HepG2 (cell line): ENCODE measurements at regions not wholly inside any gene's neighbourhood (a gene's known extent, or its start where the extent isn't known, plus 50 kb on each side); places are given as distances from the start of the nearest gene placed in this dataset.

ENCODE experiments used
- AHR ChIP-seq: IDR thresholded peaks from 2 replicates; pipeline ENCODE4 v1.6.1; 2018; ENCODE audit warnings: missing genetic modification reagents, missing compliant biosample characterization
- DR1 ChIP-seq: sonication (generic); formaldehyde crosslinking; IDR thresholded peaks from 2 replicates; pipeline ENCODE4 v1.8.0; 2021; ENCODE audit warnings: mild to moderate bottlenecking, missing genetic modification reagents, inconsistent platforms
- ETV6 ChIP-seq: sonication (generic); formaldehyde crosslinking; conservative IDR thresholded peaks from 2 replicates; pipeline ENCODE4 v1.4.0; 2020; ENCODE audit warnings: missing genetic modification reagents
- NFE2L1 ChIP-seq: sonication (generic); formaldehyde crosslinking; IDR thresholded peaks from 2 replicates; pipeline ENCODE4 v1.4.0; 2020; ENCODE audit warnings: missing genetic modification reagents, mild to moderate bottlenecking, borderline replicate concordance
- ZKSCAN1 ChIP-seq: fragments of 150-350 bp; IDR thresholded peaks from 2 replicates; pipeline ENCODE4 v1.6.1; 2014; ENCODE audit warnings: low read length
- ZNF335 ChIP-seq: sonication (generic); formaldehyde crosslinking; IDR thresholded peaks from 2 replicates; pipeline ENCODE4 v1.4.0; 2020; ENCODE audit warnings: missing genetic modification reagents
- TF ChIP-seq, protein P1 (sequence below): sonication (generic); formaldehyde crosslinking; IDR thresholded peaks from 2 replicates; pipeline ENCODE4 v1.4.0; 2020; ENCODE audit warnings: missing genetic modification reagents
- TF ChIP-seq, protein P2 (sequence below): sonication (generic); formaldehyde crosslinking; IDR thresholded peaks from 2 replicates; pipeline ENCODE4 v1.5.0; 2020; ENCODE audit warnings: mild to moderate bottlenecking, missing genetic modification reagents, moderate library complexity
- TF ChIP-seq, protein P3 (sequence below): sonication (generic); formaldehyde crosslinking; IDR thresholded peaks from 2 replicates; pipeline ENCODE4 v1.4.0; 2020; ENCODE audit warnings: mild to moderate bottlenecking, missing genetic modification reagents
- TF ChIP-seq, protein P4 (sequence below): sonication (generic); formaldehyde crosslinking; IDR thresholded peaks from 2 replicates; pipeline ENCODE4 v1.4.0; 2020; ENCODE audit warnings: mild to moderate bottlenecking, missing genetic modification reagents

DNA sequence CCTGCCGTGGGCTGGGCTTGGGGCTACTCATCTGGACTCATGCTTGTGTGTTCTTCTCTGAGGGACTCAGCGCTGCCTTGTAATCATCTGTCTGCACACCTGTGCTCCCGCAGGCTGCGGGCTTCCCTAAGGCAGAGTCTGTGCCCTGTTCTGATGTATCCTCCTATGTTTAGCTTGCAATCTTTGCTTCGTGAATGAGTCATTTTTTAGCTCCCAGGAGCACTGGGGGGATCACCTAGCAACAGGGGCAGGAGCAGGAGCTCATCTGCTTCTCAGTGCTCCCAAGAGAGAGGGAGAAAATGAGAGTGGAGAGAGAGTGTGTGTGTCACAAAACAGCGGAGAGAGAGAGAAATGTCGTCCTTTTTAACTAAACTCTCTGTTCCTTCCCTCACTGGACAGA, 202.4 kb upstream of the ZNF618 start:
- no peak for TF ChIP-seq AHR (CRISPR knock-in tag)
- TF ChIP-seq ZKSCAN1: no peak
- TF ChIP-seq, protein P1, sequence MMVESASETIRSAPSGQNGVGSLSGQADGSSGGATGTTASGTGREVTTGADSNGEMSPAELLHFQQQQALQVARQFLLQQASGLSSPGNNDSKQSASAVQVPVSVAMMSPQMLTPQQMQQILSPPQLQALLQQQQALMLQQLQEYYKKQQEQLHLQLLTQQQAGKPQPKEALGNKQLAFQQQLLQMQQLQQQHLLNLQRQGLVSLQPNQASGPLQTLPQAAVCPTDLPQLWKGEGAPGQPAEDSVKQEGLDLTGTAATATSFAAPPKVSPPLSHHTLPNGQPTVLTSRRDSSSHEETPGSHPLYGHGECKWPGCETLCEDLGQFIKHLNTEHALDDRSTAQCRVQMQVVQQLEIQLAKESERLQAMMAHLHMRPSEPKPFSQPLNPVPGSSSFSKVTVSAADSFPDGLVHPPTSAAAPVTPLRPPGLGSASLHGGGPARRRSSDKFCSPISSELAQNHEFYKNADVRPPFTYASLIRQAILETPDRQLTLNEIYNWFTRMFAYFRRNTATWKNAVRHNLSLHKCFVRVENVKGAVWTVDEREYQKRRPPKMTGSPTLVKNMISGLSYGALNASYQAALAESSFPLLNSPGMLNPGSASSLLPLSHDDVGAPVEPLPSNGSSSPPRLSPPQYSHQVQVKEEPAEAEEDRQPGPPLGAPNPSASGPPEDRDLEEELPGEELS (CRISPR knock-in tag): no peak
- TF ChIP-seq, protein P2, sequence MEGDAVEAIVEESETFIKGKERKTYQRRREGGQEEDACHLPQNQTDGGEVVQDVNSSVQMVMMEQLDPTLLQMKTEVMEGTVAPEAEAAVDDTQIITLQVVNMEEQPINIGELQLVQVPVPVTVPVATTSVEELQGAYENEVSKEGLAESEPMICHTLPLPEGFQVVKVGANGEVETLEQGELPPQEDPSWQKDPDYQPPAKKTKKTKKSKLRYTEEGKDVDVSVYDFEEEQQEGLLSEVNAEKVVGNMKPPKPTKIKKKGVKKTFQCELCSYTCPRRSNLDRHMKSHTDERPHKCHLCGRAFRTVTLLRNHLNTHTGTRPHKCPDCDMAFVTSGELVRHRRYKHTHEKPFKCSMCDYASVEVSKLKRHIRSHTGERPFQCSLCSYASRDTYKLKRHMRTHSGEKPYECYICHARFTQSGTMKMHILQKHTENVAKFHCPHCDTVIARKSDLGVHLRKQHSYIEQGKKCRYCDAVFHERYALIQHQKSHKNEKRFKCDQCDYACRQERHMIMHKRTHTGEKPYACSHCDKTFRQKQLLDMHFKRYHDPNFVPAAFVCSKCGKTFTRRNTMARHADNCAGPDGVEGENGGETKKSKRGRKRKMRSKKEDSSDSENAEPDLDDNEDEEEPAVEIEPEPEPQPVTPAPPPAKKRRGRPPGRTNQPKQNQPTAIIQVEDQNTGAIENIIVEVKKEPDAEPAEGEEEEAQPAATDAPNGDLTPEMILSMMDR (CRISPR knock-in tag): no peak
- TF ChIP-seq, protein P3, sequence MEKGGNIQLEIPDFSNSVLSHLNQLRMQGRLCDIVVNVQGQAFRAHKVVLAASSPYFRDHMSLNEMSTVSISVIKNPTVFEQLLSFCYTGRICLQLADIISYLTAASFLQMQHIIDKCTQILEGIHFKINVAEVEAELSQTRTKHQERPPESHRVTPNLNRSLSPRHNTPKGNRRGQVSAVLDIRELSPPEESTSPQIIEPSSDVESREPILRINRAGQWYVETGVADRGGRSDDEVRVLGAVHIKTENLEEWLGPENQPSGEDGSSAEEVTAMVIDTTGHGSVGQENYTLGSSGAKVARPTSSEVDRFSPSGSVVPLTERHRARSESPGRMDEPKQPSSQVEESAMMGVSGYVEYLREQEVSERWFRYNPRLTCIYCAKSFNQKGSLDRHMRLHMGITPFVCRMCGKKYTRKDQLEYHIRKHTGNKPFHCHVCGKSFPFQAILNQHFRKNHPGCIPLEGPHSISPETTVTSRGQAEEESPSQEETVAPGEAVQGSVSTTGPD: no peak
- TF ChIP-seq, protein P4, sequence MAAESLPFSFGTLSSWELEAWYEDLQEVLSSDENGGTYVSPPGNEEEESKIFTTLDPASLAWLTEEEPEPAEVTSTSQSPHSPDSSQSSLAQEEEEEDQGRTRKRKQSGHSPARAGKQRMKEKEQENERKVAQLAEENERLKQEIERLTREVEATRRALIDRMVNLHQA: no peak
- no peak for TF ChIP-seq ETV6
- TF ChIP-seq ZNF335 (CRISPR knock-in tag): no peak
- no peak for TF ChIP-seq DR1 (CRISPR knock-in tag)
- TF ChIP-seq NFE2L1: no peak
